IMR-90 (cell line): ENCODE measurements at regions not wholly inside any gene's neighbourhood (a gene's known extent, or its start where the extent isn't known, plus 50 kb on each side); places are given as distances from the start of the nearest gene placed in this dataset.

Experiments
- ATAC-seq: fragments of 200-7000 bp; cut with Tn5 transposase; 2 replicates; pipeline ENCODE4 v1.9.1; 2020; ENCODE audit warnings: low read depth, mild to moderate bottlenecking, moderate library complexity
- BruUV-seq: library from RNA; stranded (reverse); fragments of 400-500 nt; replicated peaks from 2 replicates; lab custom pipeline; 2021; lab: Mats Ljungman, UMichigan
- CTCF ChIA-PET: fragments of 300-600 bp; formaldehyde crosslinking; extraction: SDS; loops from one replicate; lab custom pipeline; 2021; ENCODE audit warnings: antibody characterized with exemption; lab: Yijun Ruan, JAX
- POLR2A ChIA-PET: fragments of 300-600 bp; sonication (Branson Sonifier 250); formaldehyde crosslinking; loops from one replicate; lab custom pipeline; 2022; ENCODE audit warnings: antibody characterized with exemption; ENCODE audit not compliant: unreplicated experiment; lab: Charles Lee
- DNase-seq: peaks from one replicate; pipeline ENCODE4 v3.0.0; 2013
- H2AFZ ChIP-seq: replicated peaks from 2 replicates; pipeline ENCODE3; 2013; ENCODE audit warnings: low read length, mild to moderate bottlenecking; ENCODE audit not compliant: poor library complexity
- H2AK5ac ChIP-seq: 2 replicates; pipeline ENCODE4 v1.6.1; 2013; ENCODE audit warnings: low read depth, low read length, inconsistent platforms
- H2AK9ac ChIP-seq: replicated peaks from 2 replicates; pipeline ENCODE3; 2013; ENCODE audit warnings: mild to moderate bottlenecking, low read depth, low read length, moderate library complexity; ENCODE audit not compliant: poor library complexity
- H2BK120ac ChIP-seq: 2 replicates; pipeline ENCODE4 v1.6.1; 2013; ENCODE audit warnings: low read depth, low read length, inconsistent platforms
- H2BK15ac ChIP-seq: 3 replicates; pipeline ENCODE4 v1.6.1; 2013; ENCODE audit warnings: low read depth, low read length, inconsistent platforms
- H2BK20ac ChIP-seq: 2 replicates; pipeline ENCODE4 v1.6.1; 2013; ENCODE audit warnings: low read depth, mild to moderate bottlenecking, inconsistent platforms, low read length, moderate library complexity
- H2BK5ac ChIP-seq: 2 replicates; pipeline ENCODE4 v1.6.1; 2013; ENCODE audit warnings: mild to moderate bottlenecking, low read depth, low read length, inconsistent platforms; ENCODE audit not compliant: poor library complexity, severe bottlenecking
- H3K14ac ChIP-seq: replicated peaks from 2 replicates; pipeline ENCODE4 v1.6.1; 2013; ENCODE audit warnings: low read depth, low read length, inconsistent platforms
- H3K18ac ChIP-seq: 2 replicates; pipeline ENCODE4 v1.6.1; 2013; ENCODE audit warnings: low read depth, low read length, control low read depth
- H3K23ac ChIP-seq: 2 replicates; pipeline ENCODE4 v1.6.1; 2013; ENCODE audit warnings: low read depth, low read length, inconsistent platforms
- H3K27ac ChIP-seq: 2 replicates; pipeline ENCODE4 v1.5.1; 2013; ENCODE audit warnings: mild to moderate bottlenecking, control low read depth, low read length; ENCODE audit not compliant: insufficient read depth
- H3K27me3 ChIP-seq: 2 replicates; pipeline ENCODE4 v1.6.1; 2013; ENCODE audit warnings: low read length; ENCODE audit not compliant: control insufficient read depth, insufficient read depth
- H3K36me3 ChIP-seq: 2 replicates; pipeline ENCODE4 v1.6.1; 2013; ENCODE audit warnings: low read length, mixed read lengths; ENCODE audit not compliant: control insufficient read depth, insufficient read depth
- H3K4ac ChIP-seq: 2 replicates; pipeline ENCODE4 v1.6.1; 2013; ENCODE audit warnings: low read depth, low read length, inconsistent platforms
- H3K4me1 ChIP-seq: 2 replicates; pipeline ENCODE4 v1.6.1; 2013; ENCODE audit warnings: low read length, mixed read lengths; ENCODE audit not compliant: control insufficient read depth, insufficient read depth
- H3K4me2 ChIP-seq: 2 replicates; pipeline ENCODE4 v1.6.1; 2013; ENCODE audit warnings: low read depth, mild to moderate bottlenecking, control low read depth, low read length, moderate library complexity
- H3K4me3 ChIP-seq: 2 replicates; pipeline ENCODE4 v1.5.1; 2013; ENCODE audit warnings: low read depth, mild to moderate bottlenecking, control low read depth, low read length, moderate library complexity; ENCODE audit not compliant: insufficient read depth
- H3K56ac ChIP-seq: 2 replicates; pipeline ENCODE4 v1.6.1; 2013; ENCODE audit warnings: low read length, inconsistent platforms; ENCODE audit not compliant: insufficient read depth; ENCODE audit errors: extremely low read depth
- H3K79me1 ChIP-seq, 2 experiments: 2 replicates each; pipeline ENCODE4 v1.6.1; 2013; ENCODE audit warnings: low read length in 2 of 2, inconsistent platforms in 1 of 2, low read depth in 1 of 2
- H3K9ac ChIP-seq: 2 replicates; pipeline ENCODE4 v1.6.1; 2013; ENCODE audit warnings: low read depth, low read length, control low read depth
- H3K9me1 ChIP-seq: 2 replicates; pipeline ENCODE4 v1.6.1; 2013; ENCODE audit warnings: low read length, inconsistent platforms; ENCODE audit not compliant: insufficient read depth
- H3K9me3 ChIP-seq: 2 replicates; pipeline ENCODE4 v1.6.1; 2013; ENCODE audit warnings: low read length; ENCODE audit not compliant: control insufficient read depth, insufficient read depth
- H4K20me1 ChIP-seq: 2 replicates; pipeline ENCODE4 v1.6.1; 2013; ENCODE audit warnings: low read length, inconsistent platforms; ENCODE audit not compliant: insufficient read depth
- H4K5ac ChIP-seq: 2 replicates; pipeline ENCODE4 v1.6.1; 2013; ENCODE audit warnings: mild to moderate bottlenecking, low read depth, low read length, control low read depth
- H4K8ac ChIP-seq, 2 experiments: 2 replicates each; pipeline ENCODE4 v1.6.1; 2013; ENCODE audit warnings: low read depth in 2 of 2, low read length in 2 of 2, control low read depth in 1 of 2, inconsistent platforms in 1 of 2
- H4K91ac ChIP-seq: 2 replicates; pipeline ENCODE4 v1.6.1; 2013; ENCODE audit warnings: low read depth, low read length, inconsistent platforms; ENCODE audit not compliant: insufficient read depth
- BHLHE40 ChIP-seq: fragments of 150-350 bp; IDR thresholded peaks from 2 replicates; pipeline ENCODE4 v1.6.1; 2016; ENCODE audit warnings: mild to moderate bottlenecking, low read depth, low read length
- CEBPB ChIP-seq: IDR thresholded peaks from 2 replicates; pipeline ENCODE4 v1.6.1; 2012; ENCODE audit warnings: low read depth, low read length, improper control_type of control experiment
- CHD1 ChIP-seq: IDR thresholded peaks from 2 replicates; pipeline ENCODE4 v1.6.1; 2012; ENCODE audit warnings: low read depth, low read length, improper control_type of control experiment
- MAFK ChIP-seq: IDR thresholded peaks from 2 replicates; pipeline ENCODE4 v1.6.1; 2012; ENCODE audit warnings: low read depth, low read length, improper control_type of control experiment
- MAZ ChIP-seq: IDR thresholded peaks from 2 replicates; pipeline ENCODE4 v1.6.1; 2012; ENCODE audit warnings: low read depth, mild to moderate bottlenecking, low read length, improper control_type of control experiment, moderate library complexity, borderline replicate concordance
- RAD21 ChIP-seq: IDR thresholded peaks from 2 replicates; pipeline ENCODE4 v1.6.1; 2012; ENCODE audit warnings: low read length, improper control_type of control experiment
- RFX5 ChIP-seq: IDR thresholded peaks from 2 replicates; pipeline ENCODE4 v1.8.0; 2012; ENCODE audit warnings: low read depth, mild to moderate bottlenecking, low read length, moderate library complexity
- WGBS, 2 experiments: methylation state at CpG; one replicate each; pipeline versions ENCODE4 v1.1.5 to v1.1.7; 2013; ENCODE audit warnings: missing lambda C conversion rate in 2 of 2; ENCODE audit not compliant: insufficient read length in 1 of 2; ENCODE audit errors: extremely low coverage in 2 of 2; 5-methylcytosine and 5-hydroxymethylcytosine counted together
- dilution Hi-C: fragments of 300-500 bp; cut with HindIII; formaldehyde crosslinking; loops from one replicate; pipeline ENCODE4 v1.14.3; 2018; ENCODE audit warnings: low sequenced_read_pairs; ENCODE audit not compliant: unreplicated experiment
- in situ Hi-C: fragments of 300-500 bp; cut with MboI; formaldehyde crosslinking; loops from 3 replicates; pipeline ENCODE4 v1.14.3; 2019; ENCODE audit warnings: low sequenced_read_pairs, inconsistent platforms, mixed read lengths
- intact Hi-C: fragments of 100-400 bp; cut with micrococcal nuclease; formaldehyde crosslinking; loops from 2 replicates; pipeline ENCODE4 v1.10.0; 2022

GRCh38 chr11:23704183-23704582, 792.7 kb upstream of the LUZP2 start:
- Histone ChIP-seq H2AFZ (no peak overlapping the region), H3K14ac (no peak overlapping the region), H3K4me3 (no peak overlapping the region), H3K79me1 (no peaks in the 10 kb centered on the region), H3K9ac (no peak overlapping the region), H3K23ac (no peak overlapping the region), H2BK5ac (no peak overlapping the region), H2BK120ac (no peak overlapping the region), H3K9me3 (no peaks in the 10 kb centered on the region), H3K4ac (no peak overlapping the region), H2BK15ac (no peak overlapping the region), H3K4me1 (no peaks in the 10 kb centered on the region), H3K9me1 (no peaks in the 10 kb centered on the region), H3K27ac (no peak overlapping the region), H3K36me3 (no peaks in the 10 kb centered on the region), H3K4me2 (no peak overlapping the region), H4K20me1 (no peaks in the 10 kb centered on the region), H2BK20ac (no peak overlapping the region), H4K5ac (no peak overlapping the region), H4K91ac (no peak overlapping the region), H4K8ac (no peak overlapping the region), H3K18ac (no peak overlapping the region), H3K56ac (no peak overlapping the region), H3K27me3 (no peaks in the 10 kb centered on the region), H2AK9ac (no peak overlapping the region), H2AK5ac (no peak overlapping the region)
- in situ Hi-C loops: no loop called here
- no TSS peak for BruUV-seq
- WGBS, 2 experiments: no CpG with 5 or more reads among the region's 1 CpG
- ATAC-seq (no peak), DNase-seq (no peak)
- intact Hi-C loops: no loop called here
- ChIA-PET CTCF (no interaction called here), POLR2A (no interaction called here)
- no peak for TF ChIP-seq MAFK
- no peak for TF ChIP-seq CHD1
- TF ChIP-seq RFX5: no peak
- no peak for TF ChIP-seq BHLHE40
- TF ChIP-seq RAD21: no peak
- no peak for TF ChIP-seq CEBPB
- no peak for TF ChIP-seq MAZ
- dilution Hi-C loops: no loop called here
